HepG2 (cell line): ENCODE measurements at regions not wholly inside any gene's neighbourhood (a gene's known extent, or its start where the extent isn't known, plus 50 kb on each side); places are given as distances from the start of the nearest gene placed in this dataset.

Experiments used
- ARNT2 ChIP-seq: sonication (generic); formaldehyde crosslinking; IDR thresholded peaks from 2 replicates; pipeline ENCODE4 v1.8.0; 2022; ENCODE audit warnings: mild to moderate bottlenecking, low read depth, missing genetic modification reagents, moderate library complexity
- CERS6 ChIP-seq: sonication (generic); formaldehyde crosslinking; IDR thresholded peaks from 2 replicates; pipeline ENCODE4 v1.5.0; 2020; ENCODE audit warnings: missing genetic modification reagents
- CREM ChIP-seq, 2 experiments: sonication (generic) in 1 of 2; formaldehyde crosslinking in 1 of 2; IDR thresholded peaks; 2 replicates each; pipeline versions ENCODE4 v1.4.0 to v1.6.1; 2016 to 2020; ENCODE audit warnings: antibody characterized with exemption in 1 of 2, mild to moderate bottlenecking in 1 of 2, missing genetic modification reagents in 1 of 2
- MBNL3 ChIP-seq: fragments of 250-450 bp; sonication (Bioruptor Pico); conservative IDR thresholded peaks from 2 replicates; pipeline ENCODE4 v1.8.0; 2022; ENCODE audit warnings: mild to moderate bottlenecking, inconsistent platforms
- MEIS2 ChIP-seq: sonication (generic); formaldehyde crosslinking; IDR thresholded peaks from 2 replicates; pipeline ENCODE4 v1.9.0; 2021; ENCODE audit warnings: mild to moderate bottlenecking, missing genetic modification reagents
- NAIF1 ChIP-seq: sonication (generic); formaldehyde crosslinking; IDR thresholded peaks from 2 replicates; pipeline ENCODE4 v1.5.0; 2020; ENCODE audit warnings: mild to moderate bottlenecking, missing genetic modification reagents, borderline replicate concordance
- NFIB ChIP-seq: sonication (generic); formaldehyde crosslinking; IDR thresholded peaks from 2 replicates; pipeline ENCODE4 v1.9.0; 2021; ENCODE audit warnings: missing genetic modification reagents, mild to moderate bottlenecking, borderline replicate concordance
- NFKB2 ChIP-seq: sonication (generic); formaldehyde crosslinking; IDR thresholded peaks from 2 replicates; pipeline ENCODE4 v1.4.0; 2020; ENCODE audit warnings: missing genetic modification reagents, borderline replicate concordance
- POLR2AphosphoS2 ChIP-seq: IDR thresholded peaks from 2 replicates; pipeline ENCODE4 v1.6.1; 2011; ENCODE audit warnings: low read depth, low read length, improper control_type of control experiment
- POLR2AphosphoS5 ChIP-seq: IDR thresholded peaks from 2 replicates; pipeline ENCODE4 v1.6.1; 2012; ENCODE audit warnings: low read depth, low read length
- PRDM10 ChIP-seq: sonication (generic); formaldehyde crosslinking; IDR thresholded peaks from 2 replicates; pipeline ENCODE4 v1.4.0; 2020; ENCODE audit warnings: low read depth, missing genetic modification reagents
- SRF ChIP-seq: IDR thresholded peaks from 2 replicates; pipeline ENCODE4 v1.6.1; 2011; ENCODE audit warnings: mild to moderate bottlenecking, low read depth, low read length, moderate library complexity
- ZMYM2 ChIP-seq: sonication (generic); formaldehyde crosslinking; IDR thresholded peaks from 2 replicates; pipeline ENCODE4 v1.8.0; 2022; ENCODE audit warnings: mild to moderate bottlenecking, missing genetic modification reagents
- ZNF235 ChIP-seq: sonication (generic); formaldehyde crosslinking; IDR thresholded peaks from 2 replicates; pipeline ENCODE4 v1.8.1; 2023; ENCODE audit warnings: mild to moderate bottlenecking, missing genetic modification reagents, borderline replicate concordance
- ZNF282 ChIP-seq: fragments of 450-650 bp; IDR thresholded peaks from 2 replicates; pipeline ENCODE4 v1.6.1; 2018; ENCODE audit not compliant: partially characterized antibody
- ZNF33B ChIP-seq: sonication (generic); formaldehyde crosslinking; IDR thresholded peaks from 2 replicates; pipeline ENCODE4 v1.5.1; 2020; ENCODE audit warnings: mild to moderate bottlenecking, missing genetic modification reagents
- ZNF382 ChIP-seq: sonication (generic); formaldehyde crosslinking; IDR thresholded peaks from 2 replicates; pipeline ENCODE4 v1.5.0; 2020; ENCODE audit warnings: missing genetic modification reagents, mild to moderate bottlenecking, borderline replicate concordance
- ZNF496 ChIP-seq: sonication (generic); formaldehyde crosslinking; IDR thresholded peaks from 2 replicates; pipeline ENCODE4 v1.8.1; 2023; ENCODE audit warnings: mild to moderate bottlenecking, moderate library complexity, missing genetic modification reagents; ENCODE audit not compliant: insufficient replicate concordance
- ZNF713 ChIP-seq: sonication (generic); formaldehyde crosslinking; IDR thresholded peaks from 2 replicates; pipeline ENCODE4 v1.4.0; 2020; ENCODE audit warnings: mild to moderate bottlenecking, missing genetic modification reagents
- TF ChIP-seq, protein P1 (sequence below): sonication (generic); formaldehyde crosslinking; IDR thresholded peaks from 2 replicates; pipeline ENCODE4 v1.4.0; 2020; ENCODE audit warnings: missing genetic modification reagents
- TF ChIP-seq, protein P2 (sequence below): sonication (generic); formaldehyde crosslinking; IDR thresholded peaks from 2 replicates; pipeline ENCODE4 v1.8.1; 2023; ENCODE audit warnings: mild to moderate bottlenecking, moderate library complexity, missing genetic modification reagents
- TF ChIP-seq, protein P3 (sequence below): sonication (generic); formaldehyde crosslinking; IDR thresholded peaks from 2 replicates; pipeline ENCODE4 v1.8.0; 2022; ENCODE audit warnings: missing genetic modification reagents, mild to moderate bottlenecking, moderate library complexity, borderline replicate concordance

- no peak for TF ChIP-seq PRDM10 (CRISPR knock-in tag)
- 0 out of 2 replicates have a peak, but pooled peaks have one; percentile 39 for TF ChIP-seq MEIS2 (CRISPR knock-in tag)
- TF ChIP-seq ARNT2 (CRISPR knock-in tag), result no peak
- TF ChIP-seq, protein P1, sequence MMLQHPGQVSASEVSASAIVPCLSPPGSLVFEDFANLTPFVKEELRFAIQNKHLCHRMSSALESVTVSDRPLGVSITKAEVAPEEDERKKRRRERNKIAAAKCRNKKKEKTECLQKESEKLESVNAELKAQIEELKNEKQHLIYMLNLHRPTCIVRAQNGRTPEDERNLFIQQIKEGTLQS, result no peak
- no peak for TF ChIP-seq SRF
- TF ChIP-seq ZNF235 (CRISPR knock-in tag), result no peak
- TF ChIP-seq CERS6 (CRISPR knock-in tag), result no peak
- no peak for TF ChIP-seq POLR2AphosphoS2
- TF ChIP-seq, protein P2, sequence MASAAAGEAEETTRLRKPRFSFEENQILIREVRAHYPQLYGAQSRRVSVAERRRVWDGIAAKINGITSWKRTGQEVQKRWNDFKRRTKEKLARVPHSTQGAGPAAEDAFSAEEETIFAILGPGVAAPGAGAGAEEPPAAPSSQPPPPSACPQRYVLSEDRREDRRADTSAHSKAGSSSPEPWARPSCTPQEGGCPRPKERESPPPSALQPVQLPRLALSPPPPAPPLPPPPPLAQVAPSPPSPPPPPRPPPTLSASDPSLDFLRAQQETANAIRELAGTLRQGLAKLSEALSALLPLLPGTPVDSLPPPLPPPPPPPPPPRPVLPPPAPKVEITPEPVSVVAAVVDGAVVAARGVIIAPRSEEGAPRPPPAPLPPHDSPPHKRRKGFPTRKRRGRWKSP (CRISPR knock-in tag), result no peak
- TF ChIP-seq NAIF1 (CRISPR knock-in tag), result no peak
- TF ChIP-seq MBNL3, result no peak
- no peak for TF ChIP-seq NFIB (CRISPR knock-in tag)
- TF ChIP-seq POLR2AphosphoS5, result 0 out of 2 replicates have a peak, but pooled peaks have one; percentile 49
- TF ChIP-seq ZNF713 (CRISPR knock-in tag), result no peak
- TF ChIP-seq ZNF382 (CRISPR knock-in tag), result no peak
- TF ChIP-seq, protein P3, sequence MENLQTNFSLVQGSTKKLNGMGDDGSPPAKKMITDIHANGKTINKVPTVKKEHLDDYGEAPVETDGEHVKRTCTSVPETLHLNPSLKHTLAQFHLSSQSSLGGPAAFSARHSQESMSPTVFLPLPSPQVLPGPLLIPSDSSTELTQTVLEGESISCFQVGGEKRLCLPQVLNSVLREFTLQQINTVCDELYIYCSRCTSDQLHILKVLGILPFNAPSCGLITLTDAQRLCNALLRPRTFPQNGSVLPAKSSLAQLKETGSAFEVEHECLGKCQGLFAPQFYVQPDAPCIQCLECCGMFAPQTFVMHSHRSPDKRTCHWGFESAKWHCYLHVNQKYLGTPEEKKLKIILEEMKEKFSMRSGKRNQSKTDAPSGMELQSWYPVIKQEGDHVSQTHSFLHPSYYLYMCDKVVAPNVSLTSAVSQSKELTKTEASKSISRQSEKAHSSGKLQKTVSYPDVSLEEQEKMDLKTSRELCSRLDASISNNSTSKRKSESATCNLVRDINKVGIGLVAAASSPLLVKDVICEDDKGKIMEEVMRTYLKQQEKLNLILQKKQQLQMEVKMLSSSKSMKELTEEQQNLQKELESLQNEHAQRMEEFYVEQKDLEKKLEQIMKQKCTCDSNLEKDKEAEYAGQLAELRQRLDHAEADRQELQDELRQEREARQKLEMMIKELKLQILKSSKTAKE (CRISPR knock-in tag), result no peak
- no peak for TF ChIP-seq ZNF496
- no peak for TF ChIP-seq ZNF282
- no peak for TF ChIP-seq ZNF33B (CRISPR knock-in tag)
- TF ChIP-seq NFKB2 (CRISPR knock-in tag), result no peak
- TF ChIP-seq CREM (IDR thresholded peaks at IDR 0.05), result peak; percentile 65
- TF ChIP-seq CREM (CRISPR knock-in tag; IDR thresholded peaks at IDR 0.05), result no peak
- TF ChIP-seq ZMYM2 (CRISPR knock-in tag), result no peak
These were observed 62.4 kb downstream of the THNSL1 start (continued) for GRCh38 chr10:25078658-25079431.
